H9 (cell line): ENCODE measurements at regions not wholly inside any gene's neighbourhood (a gene's known extent, or its start where the extent isn't known, plus 50 kb on each side); places are given as distances from the start of the nearest gene placed in this dataset.

Source experiments
- DNase-seq: peaks from one replicate; pipeline ENCODE4 v3.0.0-alpha.2; 2017
- H2AFZ ChIP-seq: one replicate; pipeline ENCODE4 v1.6.1; 2013; ENCODE audit warnings: mild to moderate bottlenecking, low read length, control low read depth, moderate library complexity
- H2AK5ac ChIP-seq: 2 replicates; pipeline ENCODE4 v1.6.1; 2013; ENCODE audit warnings: low read length, control low read depth, mixed read lengths; ENCODE audit not compliant: insufficient read length
- H2BK120ac ChIP-seq: one replicate; pipeline ENCODE4 v1.6.1; 2013; ENCODE audit warnings: low read depth, mild to moderate bottlenecking, low read length, control low read depth, inconsistent platforms; ENCODE audit not compliant: poor library complexity, severe bottlenecking
- H2BK12ac ChIP-seq: 2 replicates; pipeline ENCODE4 v1.6.1; 2013; ENCODE audit warnings: low read length, control low read depth, mixed read lengths, low read depth; ENCODE audit not compliant: insufficient read length
- H2BK15ac ChIP-seq: 2 replicates; pipeline ENCODE4 v1.6.1; 2013; ENCODE audit warnings: low read depth, low read length, control low read depth
- H2BK20ac ChIP-seq: one replicate; pipeline ENCODE4 v1.6.1; 2013; ENCODE audit warnings: low read depth, mild to moderate bottlenecking, low read length, control low read depth, inconsistent platforms; ENCODE audit not compliant: poor library complexity, severe bottlenecking
- H2BK5ac ChIP-seq: 2 replicates; pipeline ENCODE4 v1.6.1; 2013; ENCODE audit warnings: low read length, control low read depth, mixed read lengths; ENCODE audit not compliant: insufficient read length
- H3K14ac ChIP-seq: 2 replicates; pipeline ENCODE4 v1.6.1; 2013; ENCODE audit warnings: low read length, control low read depth; ENCODE audit not compliant: insufficient read depth
- H3K18ac ChIP-seq: 2 replicates; pipeline ENCODE4 v1.6.1; 2013; ENCODE audit warnings: low read depth, mild to moderate bottlenecking, mixed read lengths, low read length, control low read depth; ENCODE audit not compliant: insufficient read length
- H3K23ac ChIP-seq: 2 replicates; pipeline ENCODE4 v1.6.1; 2013; ENCODE audit warnings: low read length, control low read depth, mixed read lengths, low read depth; ENCODE audit not compliant: insufficient read length
- H3K23me2 ChIP-seq: 2 replicates; pipeline ENCODE4 v1.6.1; 2013; ENCODE audit warnings: low read depth, mild to moderate bottlenecking, mixed read lengths, low read length, control low read depth; ENCODE audit not compliant: insufficient read length, poor library complexity, severe bottlenecking
- H3K27ac ChIP-seq: 2 replicates; pipeline ENCODE4 v1.5.1; 2013; ENCODE audit warnings: low read length, control low read depth, mixed read lengths, low read depth; ENCODE audit not compliant: insufficient read length
- H3K27me3 ChIP-seq: 2 replicates; pipeline ENCODE4 v1.6.1; 2013; ENCODE audit warnings: low read length, control low read depth, inconsistent platforms; ENCODE audit not compliant: insufficient read depth
- H3K4ac ChIP-seq: 2 replicates; pipeline ENCODE4 v1.6.1; 2013; ENCODE audit warnings: low read depth, mild to moderate bottlenecking, control low read depth, inconsistent platforms, low read length, moderate library complexity
- H3K4me1 ChIP-seq: 2 replicates; pipeline ENCODE4 v1.6.1; 2013; ENCODE audit warnings: low read length, control low read depth, inconsistent platforms; ENCODE audit not compliant: insufficient read depth
- H3K4me2 ChIP-seq: 2 replicates; pipeline ENCODE4 v1.6.1; 2013; ENCODE audit warnings: low read length, control low read depth, mixed read lengths; ENCODE audit not compliant: insufficient read length, insufficient read depth
- H3K56ac ChIP-seq: 2 replicates; pipeline ENCODE4 v1.6.1; 2013; ENCODE audit warnings: low read depth, mild to moderate bottlenecking, mixed read lengths, low read length, control low read depth; ENCODE audit not compliant: insufficient read length
- H3K79me1 ChIP-seq: 2 replicates; pipeline ENCODE4 v1.6.1; 2013; ENCODE audit warnings: low read depth, mild to moderate bottlenecking, moderate library complexity, low read length, control low read depth, inconsistent platforms; ENCODE audit not compliant: insufficient read depth, poor library complexity, severe bottlenecking
- H3K79me2 ChIP-seq: 2 replicates; pipeline ENCODE4 v1.6.1; 2013; ENCODE audit warnings: low read length, control low read depth, inconsistent platforms; ENCODE audit not compliant: insufficient read depth
- H3K9ac ChIP-seq: 2 replicates; pipeline ENCODE4 v1.6.1; 2013; ENCODE audit warnings: low read length, control low read depth, mixed read lengths; ENCODE audit not compliant: insufficient read length; ENCODE audit errors: extremely low read depth
- H3K9me3 ChIP-seq: one replicate; pipeline ENCODE4 v1.6.1; 2013; ENCODE audit warnings: low read depth, low read length, inconsistent platforms; ENCODE audit not compliant: control insufficient read depth
- H3T11ph ChIP-seq: one replicate; pipeline ENCODE4 v1.6.1; 2013; ENCODE audit warnings: mild to moderate bottlenecking, low read length, control low read depth, inconsistent platforms
- H4K20me1 ChIP-seq: one replicate; pipeline ENCODE4 v1.6.1; 2013; ENCODE audit not compliant: control insufficient read depth, insufficient read length, insufficient read depth
- H4K5ac ChIP-seq: 2 replicates; pipeline ENCODE4 v1.6.1; 2013; ENCODE audit warnings: low read depth, mild to moderate bottlenecking, mixed read lengths, low read length, control low read depth; ENCODE audit not compliant: insufficient read length
- H4K8ac ChIP-seq: replicated peaks from 2 replicates; pipeline ENCODE4 v1.6.1; 2013; ENCODE audit warnings: low read length, control low read depth, mixed read lengths, low read depth; ENCODE audit not compliant: insufficient read length
- H4K91ac ChIP-seq: 2 replicates; pipeline ENCODE4 v1.6.1; 2013; ENCODE audit warnings: low read depth, mild to moderate bottlenecking, moderate library complexity, mixed read lengths, low read length, control low read depth; ENCODE audit not compliant: insufficient read length
- H3K27ac Mint-ChIP-seq, 3 experiments: 2 replicates in 2 of 3; 3 replicates in 1 of 3; pipeline ENCODE4 v1.8.0; 2020 to 2021; ENCODE audit warnings: mixed read lengths in 3 of 3, mild to moderate bottlenecking in 1 of 3, moderate library complexity in 1 of 3
- H3K27me3 Mint-ChIP-seq: 2 replicates; pipeline ENCODE4 v1.8.0; 2021; ENCODE audit warnings: low read depth, mild to moderate bottlenecking, moderate library complexity, mixed read lengths
- H3K36me3 Mint-ChIP-seq, 3 experiments: 2 replicates in 2 of 3; 3 replicates in 1 of 3; pipeline ENCODE4 v1.8.0; 2020 to 2021; ENCODE audit warnings: low read depth in 3 of 3, mixed read lengths in 3 of 3; ENCODE audit not compliant: insufficient read depth in 1 of 3
- H3K4me1 Mint-ChIP-seq, 2 experiments: 2 replicates each; pipeline ENCODE4 v1.8.0; 2020; ENCODE audit warnings: mixed read lengths in 2 of 2
- H3K4me3 Mint-ChIP-seq, 2 experiments: 2 replicates in 1 of 2; 3 replicates in 1 of 2; pipeline ENCODE4 v1.8.0; 2020 to 2021; ENCODE audit warnings: mild to moderate bottlenecking in 2 of 2, mixed read lengths in 2 of 2, moderate library complexity in 1 of 2
- H3K9me3 Mint-ChIP-seq, 2 experiments: 2 replicates in 1 of 2; 3 replicates in 1 of 2; pipeline ENCODE4 v1.8.0; 2020; ENCODE audit warnings: mild to moderate bottlenecking in 2 of 2, mixed read lengths in 2 of 2, moderate library complexity in 1 of 2
- WGBS: extraction: QIAGEN DNeasy Blood & Tissue Kit; methylation state at CpG from one replicate; pipeline ENCODE4 v1.1.7; 2013; ENCODE audit warnings: missing lambda C conversion rate, low lambda C conversion rate, mixed read lengths; ENCODE audit not compliant: insufficient read length; ENCODE audit errors: extremely low coverage; 5-methylcytosine and 5-hydroxymethylcytosine counted together
- TF ChIP-seq, protein P1 (sequence below): fragments of 200-600 bp; sonication (generic); conservative IDR thresholded peaks from 3 replicates; pipeline ENCODE4 v1.8.0; 2021; ENCODE audit warnings: antibody characterized with exemption, mild to moderate bottlenecking

DNA sequence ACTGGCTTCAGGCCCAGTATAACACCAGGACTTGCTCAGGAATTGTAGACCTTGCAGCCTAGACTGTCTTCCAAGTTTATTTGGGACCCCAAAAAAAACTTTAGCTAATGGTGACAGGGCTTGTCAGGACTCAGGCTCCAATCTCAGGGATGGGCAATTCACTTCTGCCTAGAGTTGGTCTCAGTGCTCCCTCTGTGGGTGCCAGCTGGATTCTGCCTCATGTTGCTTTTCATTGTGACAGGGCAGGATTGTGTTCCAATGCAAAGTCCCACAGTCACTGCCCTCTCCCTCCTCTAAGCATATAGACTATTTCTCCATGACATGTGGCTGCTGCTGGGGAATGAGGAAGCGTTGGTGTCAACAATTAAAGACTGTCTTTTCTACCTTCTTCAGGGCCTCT, 174.7 kb downstream of the CYLC2 start:
- H3K4me3 Mint-ChIP-seq, result no peak overlapping the region
- H2AK5ac ChIP-seq, result no peak overlapping the region
- H4K20me1 ChIP-seq, result no peaks in the 10 kb centered on the region
- no peak overlapping the region for H2BK5ac ChIP-seq
- WGBS, result no CpG with 5 or more reads among the region's 1 CpG
- peaks cover 2 to 7% of the 10 kb centered on the region in 2 experiments; a peak in 3 of 5 replicates for H3K9me3 Mint-ChIP-seq
- no peaks in the 10 kb centered on the region for H3K79me2 ChIP-seq
- no peak overlapping the region for H3K27ac ChIP-seq
- H3T11ph ChIP-seq, result no peak overlapping the region
- no peaks in the 10 kb centered on the region for H3K27me3 ChIP-seq
- H3K4ac ChIP-seq, result no peak overlapping the region
- H3K79me1 ChIP-seq, result no peaks in the 10 kb centered on the region
- no peak overlapping the region for H2BK15ac ChIP-seq
- H4K91ac ChIP-seq, result no peak overlapping the region
- DNase-seq, result no peak
- H2BK12ac ChIP-seq, result no peak overlapping the region
- no peaks in the 10 kb centered on the region for H3K23me2 ChIP-seq
- no peaks in the 10 kb centered on the region for H3K4me1 Mint-ChIP-seq
- no peak overlapping the region for H3K18ac ChIP-seq
- H2BK20ac ChIP-seq, result no peak overlapping the region
- no peaks in the 10 kb centered on the region for H3K9me3 ChIP-seq
- no peaks in the 10 kb centered on the region for H3K4me1 ChIP-seq
- H3K27me3 Mint-ChIP-seq, result no peaks in the 10 kb centered on the region; the same call in 1 of the 2 replicates
- no peak overlapping the region for H3K9ac ChIP-seq
- no peak overlapping the region for H3K23ac ChIP-seq
- H4K5ac ChIP-seq, result no peak overlapping the region
- H3K36me3 Mint-ChIP-seq, result peaks cover 0 to 1% (median 0%) of the 10 kb centered on the region in 3 experiments; a peak in 1 of 7 replicates
- H2BK120ac ChIP-seq, result no peak overlapping the region
- no peak overlapping the region for H3K56ac ChIP-seq
- TF ChIP-seq, protein P1, sequence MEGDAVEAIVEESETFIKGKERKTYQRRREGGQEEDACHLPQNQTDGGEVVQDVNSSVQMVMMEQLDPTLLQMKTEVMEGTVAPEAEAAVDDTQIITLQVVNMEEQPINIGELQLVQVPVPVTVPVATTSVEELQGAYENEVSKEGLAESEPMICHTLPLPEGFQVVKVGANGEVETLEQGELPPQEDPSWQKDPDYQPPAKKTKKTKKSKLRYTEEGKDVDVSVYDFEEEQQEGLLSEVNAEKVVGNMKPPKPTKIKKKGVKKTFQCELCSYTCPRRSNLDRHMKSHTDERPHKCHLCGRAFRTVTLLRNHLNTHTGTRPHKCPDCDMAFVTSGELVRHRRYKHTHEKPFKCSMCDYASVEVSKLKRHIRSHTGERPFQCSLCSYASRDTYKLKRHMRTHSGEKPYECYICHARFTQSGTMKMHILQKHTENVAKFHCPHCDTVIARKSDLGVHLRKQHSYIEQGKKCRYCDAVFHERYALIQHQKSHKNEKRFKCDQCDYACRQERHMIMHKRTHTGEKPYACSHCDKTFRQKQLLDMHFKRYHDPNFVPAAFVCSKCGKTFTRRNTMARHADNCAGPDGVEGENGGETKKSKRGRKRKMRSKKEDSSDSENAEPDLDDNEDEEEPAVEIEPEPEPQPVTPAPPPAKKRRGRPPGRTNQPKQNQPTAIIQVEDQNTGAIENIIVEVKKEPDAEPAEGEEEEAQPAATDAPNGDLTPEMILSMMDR, result peak; percentile 32; the same call in 2 of the 3 replicates
- H3K27ac Mint-ChIP-seq, result no peak overlapping the region
- H3K14ac ChIP-seq, result no peak overlapping the region
- H4K8ac ChIP-seq, result no peak overlapping the region
- H3K4me2 ChIP-seq, result no peak overlapping the region
- no peak overlapping the region for H2AFZ ChIP-seq
